ENCODE measurements at regions not wholly inside any gene's neighbourhood (a gene's known extent, or its start where the extent isn't known, plus 50 kb on each side); places are given as distances from the start of the nearest gene placed in this dataset.
"Not testable (repeated sequence)": the region's sequence is repeated elsewhere in the genome, so short reads cannot be mapped to it uniquely, and the experiment has no call there.

- no peak for DNase-seq (ENCODE audit: low read depth)
- no peak for TF ChIP-seq CTCF (IDR thresholded peaks at IDR 0.05; ENCODE audit: control insufficient read depth, extremely low read depth, insufficient read depth)
- H3K4me3 ChIP-seq (ENCODE audit: low read depth, low read length), result no peak overlapping the region
Observed at GRCh38 chr2:8554296-8554806, 127.5 kb upstream of the ID2 start.

GRCh38 chr2:8555543-8555942 lies 126.3 kb upstream of the ID2 start:
- H3K4me3 ChIP-seq (ENCODE audit: low read depth, low read length), result no peak overlapping the region
- no peak for TF ChIP-seq CTCF (IDR thresholded peaks at IDR 0.05; ENCODE audit: control insufficient read depth, extremely low read depth, insufficient read depth)
- DNase-seq (ENCODE audit: low read depth), result no peak

- H3K4me3 ChIP-seq (ENCODE audit: low read depth, low read length), result no peak overlapping the region
- no peak for TF ChIP-seq CTCF (IDR thresholded peaks at IDR 0.05; ENCODE audit: control insufficient read depth, extremely low read depth, insufficient read depth)
- DNase-seq (ENCODE audit: low read depth), result no peak
Observed at GRCh38 chr2:8558096-8558495, 123.8 kb upstream of the ID2 start.

- no peak overlapping the region for H3K4me3 ChIP-seq (ENCODE audit: low read depth, low read length)
- no peak for TF ChIP-seq CTCF (IDR thresholded peaks at IDR 0.05; ENCODE audit: control insufficient read depth, extremely low read depth, insufficient read depth)
- no peak for DNase-seq (ENCODE audit: low read depth)
Observed at GRCh38 chr2:8558956-8559355, 122.9 kb upstream of the ID2 start.

- no peak overlapping the region for H3K4me3 ChIP-seq (ENCODE audit: low read depth, low read length)
- DNase-seq (ENCODE audit: low read depth), result no peak
- no peak for TF ChIP-seq CTCF (IDR thresholded peaks at IDR 0.05; ENCODE audit: control insufficient read depth, extremely low read depth, insufficient read depth)
Observed at GRCh38 chr2:8559805-8560204, 122.1 kb upstream of the ID2 start.

- not testable (repeated sequence) for DNase-seq (ENCODE audit: low read depth)
Observed at GRCh38 chr2:8561692-8562091, 120.2 kb upstream of the ID2 start.

GRCh38 chr2:8563814-8564474 lies 117.9 kb upstream of the ID2 start:
- no peak for DNase-seq (ENCODE audit: low read depth)
- H3K4me3 ChIP-seq (ENCODE audit: low read depth, low read length), result no peak overlapping the region
- TF ChIP-seq CTCF (IDR thresholded peaks at IDR 0.05; ENCODE audit: control insufficient read depth, extremely low read depth, insufficient read depth), result no peak

More at GRCh38 chr2:8561692-8562091, 120.2 kb upstream of the ID2 start:
- not testable (repeated sequence) for H3K4me3 ChIP-seq (ENCODE audit: low read depth, low read length)
